ENCODE measurements at regions not wholly inside any gene's neighbourhood (a gene's known extent, or its start where the extent isn't known, plus 50 kb on each side); places are given as distances from the start of the nearest gene placed in this dataset.

- Mint-ChIP-seq H3K27me3 (ENCODE audit: insufficient read depth, unreplicated experiment) (no peaks in the 10 kb centered on the region), H3K9me3 (ENCODE audit: unreplicated experiment) (no peaks in the 10 kb centered on the region), H3K27ac (ENCODE audit: unreplicated experiment) (no peak overlapping the region), H3K4me1 (ENCODE audit: low read depth, unreplicated experiment) (peaks cover 14% of the 10 kb centered on the region), H3K4me3 (ENCODE audit: unreplicated experiment) (no peak overlapping the region), H3K36me3 (ENCODE audit: insufficient read depth, unreplicated experiment) (no peaks in the 10 kb centered on the region)
- no peaks in the 10 kb centered on the region for H3K9me3 ChIP-seq
- ChIA-PET CTCF (no interaction called here), POLR2A (no interaction called here)
- intact Hi-C loops (cut with micrococcal nuclease; ENCODE audit: unreplicated experiment) = no loop called here
- no peaks in the 10 kb centered on the region for H3K36me3 ChIP-seq (ENCODE audit: control insufficient read depth, insufficient read depth, low read length)
- no peaks in the 10 kb centered on the region for H3K27me3 ChIP-seq (replicated peaks; ENCODE audit: control insufficient read depth, insufficient read depth, low read length)
- H3K4me3 ChIP-seq (ENCODE audit: low read depth, low read length) = no peak overlapping the region
- no TSS peak for BruUV-seq (replicated peaks)
- DNase-seq = no peak
- TF ChIP-seq CTCF (IDR thresholded peaks at IDR 0.05; ENCODE audit: insufficient read depth in 1 of 2, low read depth in 1 of 2, low read length in 1 of 2, severe bottlenecking in 1 of 2, unreplicated experiment in 1 of 2) = no peak
- peaks cover 10% of the 10 kb centered on the region for H3K4me1 ChIP-seq
Observed at GRCh38 chr2:8489751-8490150, 192.1 kb upstream of the ID2 start.

- no peaks in the 10 kb centered on the region for H3K27me3 ChIP-seq (replicated peaks; ENCODE audit: control insufficient read depth, insufficient read depth, low read length)
- H3K9me3 ChIP-seq = no peaks in the 10 kb centered on the region
- no peak overlapping the region for H3K4me3 Mint-ChIP-seq (ENCODE audit: unreplicated experiment)
- no peaks in the 10 kb centered on the region for H3K36me3 ChIP-seq (ENCODE audit: control insufficient read depth, insufficient read depth, low read length)
- H3K4me3 ChIP-seq (ENCODE audit: low read depth, low read length) = no peak overlapping the region
- H3K4me1 Mint-ChIP-seq (ENCODE audit: low read depth, unreplicated experiment) = peaks cover 17% of the 10 kb centered on the region
- no peaks in the 10 kb centered on the region for H3K9me3 Mint-ChIP-seq (ENCODE audit: unreplicated experiment)
- no TSS peak for BruUV-seq (replicated peaks)
- ChIA-PET CTCF (no interaction called here), POLR2A (no interaction called here)
- no peak for TF ChIP-seq CTCF (IDR thresholded peaks at IDR 0.05; ENCODE audit: insufficient read depth in 1 of 2, low read depth in 1 of 2, low read length in 1 of 2, severe bottlenecking in 1 of 2, unreplicated experiment in 1 of 2)
- intact Hi-C loops (cut with micrococcal nuclease; ENCODE audit: unreplicated experiment) = no loop called here
- H3K36me3 Mint-ChIP-seq (ENCODE audit: insufficient read depth, unreplicated experiment) = no peaks in the 10 kb centered on the region
- no peaks in the 10 kb centered on the region for H3K27me3 Mint-ChIP-seq (ENCODE audit: insufficient read depth, unreplicated experiment)
- no peak overlapping the region for H3K27ac Mint-ChIP-seq (ENCODE audit: unreplicated experiment)
- peaks cover 10% of the 10 kb centered on the region for H3K4me1 ChIP-seq
- DNase-seq = no peak
Observed at GRCh38 chr2:8490166-8490721, 191.6 kb upstream of the ID2 start.

- H3K4me3 Mint-ChIP-seq (ENCODE audit: unreplicated experiment) = no peak overlapping the region
Observed at GRCh38 chr2:8491296-8492027, 190.4 kb upstream of the ID2 start.

More at GRCh38 chr2:8491296-8492027, 190.4 kb upstream of the ID2 start:
- no peaks in the 10 kb centered on the region for H3K9me3 ChIP-seq
- BruUV-seq (replicated peaks) = no TSS peak
- no peaks in the 10 kb centered on the region for H3K27me3 ChIP-seq (replicated peaks; ENCODE audit: control insufficient read depth, insufficient read depth, low read length)
- H3K4me3 ChIP-seq (ENCODE audit: low read depth, low read length) = no peak overlapping the region
- POLR2A ChIA-PET = no interaction called here
- Mint-ChIP-seq H3K27ac (ENCODE audit: unreplicated experiment) (no peak overlapping the region), H3K9me3 (ENCODE audit: unreplicated experiment) (no peaks in the 10 kb centered on the region), H3K27me3 (ENCODE audit: insufficient read depth, unreplicated experiment) (no peaks in the 10 kb centered on the region), H3K4me1 (ENCODE audit: low read depth, unreplicated experiment) (peaks cover 17% of the 10 kb centered on the region), H3K36me3 (ENCODE audit: insufficient read depth, unreplicated experiment) (no peaks in the 10 kb centered on the region)
- intact Hi-C loops (cut with micrococcal nuclease; ENCODE audit: unreplicated experiment) = no loop called here
- no peak for DNase-seq
- CTCF ChIA-PET = no interaction called here
- H3K4me1 ChIP-seq = peaks cover 10% of the 10 kb centered on the region
- no peaks in the 10 kb centered on the region for H3K36me3 ChIP-seq (ENCODE audit: control insufficient read depth, insufficient read depth, low read length)
- no peak for TF ChIP-seq CTCF (IDR thresholded peaks at IDR 0.05; ENCODE audit: insufficient read depth in 1 of 2, low read depth in 1 of 2, low read length in 1 of 2, severe bottlenecking in 1 of 2, unreplicated experiment in 1 of 2)

Data from Caco-2 (cell line).